ES-I3 (cell line): ENCODE measurements at regions not wholly inside any gene's neighbourhood (a gene's known extent, or its start where the extent isn't known, plus 50 kb on each side); places are given as distances from the start of the nearest gene placed in this dataset.

Source experiments
- H3K36me3 ChIP-seq: 2 replicates; pipeline ENCODE4 v1.6.1; 2013; ENCODE audit warnings: mild to moderate bottlenecking, low read length, control low read depth, moderate library complexity; ENCODE audit not compliant: insufficient read depth
- H3K4me1 ChIP-seq: 2 replicates; pipeline ENCODE4 v1.6.1; 2013; ENCODE audit warnings: mild to moderate bottlenecking, control low read depth, low read length; ENCODE audit not compliant: insufficient read depth
- H3K9ac ChIP-seq: 2 replicates; pipeline ENCODE4 v1.6.1; 2013; ENCODE audit warnings: low read depth, mild to moderate bottlenecking, low read length, moderate library complexity
- H3K9me3 ChIP-seq: 2 replicates; pipeline ENCODE4 v1.6.1; 2013; ENCODE audit warnings: mild to moderate bottlenecking, low read length, moderate library complexity; ENCODE audit not compliant: control insufficient read depth, insufficient read depth

GRCh38 chr7:125383324-125383723, 453.7 kb upstream of the POT1 start:
- H3K36me3 ChIP-seq: no peaks in the 10 kb centered on the region
- no peak overlapping the region for H3K9ac ChIP-seq
- no peaks in the 10 kb centered on the region for H3K4me1 ChIP-seq
- H3K9me3 ChIP-seq: no peaks in the 10 kb centered on the region

DNA sequence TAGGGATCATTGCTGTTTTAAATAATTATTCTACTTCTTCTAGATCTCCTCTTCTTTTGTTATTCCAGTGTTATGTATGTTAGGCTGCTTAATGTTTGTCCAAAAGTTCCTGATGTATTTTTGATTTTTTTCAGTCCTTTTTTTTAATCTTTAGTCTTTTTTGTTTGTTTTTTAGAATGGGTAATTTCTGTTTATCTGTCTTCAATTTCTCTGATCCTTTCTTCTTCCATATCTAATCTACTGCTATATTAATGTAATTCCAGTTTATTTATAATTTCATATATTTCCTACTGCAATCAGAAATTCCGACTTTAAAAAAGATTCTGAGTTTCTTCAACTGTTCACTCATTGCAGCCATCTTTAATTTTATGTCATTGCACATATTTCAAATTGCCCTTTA, 452.8 kb upstream of the POT1 start:
- H3K36me3 ChIP-seq: no peaks in the 10 kb centered on the region
- H3K9ac ChIP-seq: no peak overlapping the region
- no peaks in the 10 kb centered on the region for H3K4me1 ChIP-seq
- H3K9me3 ChIP-seq: no peaks in the 10 kb centered on the region

- Histone ChIP-seq H3K4me1 (no peaks in the 10 kb centered on the region), H3K9me3 (no peaks in the 10 kb centered on the region), H3K36me3 (no peaks in the 10 kb centered on the region), H3K9ac (no peak overlapping the region)
Measured at GRCh38 chr7:125375942-125376341, 446.3 kb upstream of the POT1 start.

DNA sequence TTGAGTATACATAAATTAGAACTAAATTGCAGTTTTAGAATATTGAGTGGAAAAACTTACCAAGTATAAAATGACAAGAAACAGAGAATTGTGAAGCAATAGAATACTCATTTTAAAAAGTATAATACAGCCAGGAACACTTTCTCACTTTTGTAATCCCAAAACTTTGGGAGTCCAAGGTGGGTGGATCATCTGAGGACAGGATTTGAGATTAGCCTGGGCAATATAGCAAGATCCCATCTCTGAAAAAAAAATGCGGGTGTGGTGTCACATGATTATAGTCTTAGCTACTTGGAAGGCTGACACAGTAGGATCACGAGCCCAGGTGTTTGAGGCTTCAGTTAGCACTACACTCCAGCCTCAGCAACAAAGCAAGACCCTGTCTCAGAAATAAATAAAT, 440.9 kb upstream of the POT1 start:
- no peaks in the 10 kb centered on the region for H3K4me1 ChIP-seq
- no peak overlapping the region for H3K9ac ChIP-seq
- no peaks in the 10 kb centered on the region for H3K36me3 ChIP-seq
- no peaks in the 10 kb centered on the region; the same call in 1 of the 2 replicates for H3K9me3 ChIP-seq

- Histone ChIP-seq H3K4me1 (no peaks in the 10 kb centered on the region), H3K9ac (no peak overlapping the region), H3K36me3 (no peaks in the 10 kb centered on the region), H3K9me3 (no peaks in the 10 kb centered on the region)
Measured at GRCh38 chr7:125363873-125364272, 434.2 kb upstream of the POT1 start.

- H3K4me1 ChIP-seq: no peaks in the 10 kb centered on the region
- H3K36me3 ChIP-seq: no peaks in the 10 kb centered on the region
- no peaks in the 10 kb centered on the region for H3K9me3 ChIP-seq
- no peak overlapping the region for H3K9ac ChIP-seq
Measured at GRCh38 chr7:125358551-125359167, 429.0 kb upstream of the POT1 start.

DNA sequence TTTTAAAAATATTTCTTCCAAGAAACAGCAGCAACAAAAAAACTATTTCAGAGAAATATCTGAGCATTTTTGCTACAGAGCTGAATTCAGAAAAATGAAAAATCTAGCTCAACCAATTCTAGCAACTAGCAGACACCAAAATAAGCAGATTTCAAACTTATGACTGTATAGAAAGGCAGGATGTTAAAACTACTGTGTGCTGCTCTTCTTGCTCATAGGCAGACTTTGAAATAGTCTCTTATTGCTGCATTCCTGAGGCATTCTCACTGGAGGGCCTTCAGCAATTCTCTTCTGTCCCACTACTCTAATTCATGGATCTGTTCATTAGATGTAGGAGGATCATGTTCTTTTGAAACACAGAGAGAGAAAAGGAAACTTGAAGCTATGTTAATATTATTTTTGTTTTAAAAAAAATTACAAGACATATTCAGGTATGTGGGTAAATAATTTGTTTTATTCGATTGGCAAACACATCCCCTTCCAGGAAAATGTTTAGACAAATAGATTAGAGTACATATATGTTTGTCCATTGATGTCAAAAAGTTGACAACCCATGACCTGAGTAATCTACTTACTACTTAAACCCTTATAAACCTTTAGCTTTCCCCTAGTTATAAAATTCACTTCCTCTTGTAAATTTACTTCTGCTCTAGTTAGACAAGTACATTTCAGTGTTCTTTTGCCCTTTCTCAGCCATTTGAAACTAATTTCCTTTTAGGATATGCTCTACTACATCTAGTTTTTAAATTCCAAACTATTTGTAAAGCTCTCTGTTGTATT, 428.2 kb upstream of the POT1 start:
- Histone ChIP-seq H3K36me3 (no peaks in the 10 kb centered on the region), H3K9ac (no peak overlapping the region), H3K4me1 (no peaks in the 10 kb centered on the region), H3K9me3 (no peaks in the 10 kb centered on the region)

GRCh38 chr7:125355899-125356298, 426.3 kb upstream of the POT1 start:
- Histone ChIP-seq H3K4me1 (no peaks in the 10 kb centered on the region), H3K9ac (no peak overlapping the region), H3K36me3 (no peaks in the 10 kb centered on the region), H3K9me3 (no peaks in the 10 kb centered on the region)

GRCh38 chr7:125347269-125347668, 417.6 kb upstream of the POT1 start:
- Histone ChIP-seq H3K4me1 (no peaks in the 10 kb centered on the region), H3K9me3 (no peaks in the 10 kb centered on the region), H3K36me3 (no peaks in the 10 kb centered on the region), H3K9ac (no peak overlapping the region)

DNA sequence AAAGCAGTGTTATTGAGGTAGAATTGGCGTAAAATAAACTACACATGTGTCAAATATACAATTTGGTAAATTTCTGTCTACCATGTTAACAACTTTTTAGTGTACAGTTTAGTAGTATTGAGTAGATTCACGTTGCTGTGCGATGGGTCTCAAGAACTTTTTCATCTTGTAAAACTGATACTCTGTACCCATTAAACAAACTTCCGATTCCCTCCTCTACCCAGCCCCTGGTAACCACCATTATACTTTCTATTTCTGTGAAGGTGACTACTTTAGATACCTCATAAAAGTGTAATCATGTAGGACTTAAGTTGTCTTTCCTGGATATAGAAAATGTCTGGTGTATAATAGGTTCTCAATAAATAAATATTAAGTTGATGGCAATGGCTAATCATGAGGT, 408.5 kb upstream of the POT1 start:
- H3K9me3 ChIP-seq: no peaks in the 10 kb centered on the region
- H3K36me3 ChIP-seq: no peaks in the 10 kb centered on the region
- H3K9ac ChIP-seq: no peak overlapping the region
- H3K4me1 ChIP-seq: peaks cover 5% of the 10 kb centered on the region; the same call in 1 of the 2 replicates

DNA sequence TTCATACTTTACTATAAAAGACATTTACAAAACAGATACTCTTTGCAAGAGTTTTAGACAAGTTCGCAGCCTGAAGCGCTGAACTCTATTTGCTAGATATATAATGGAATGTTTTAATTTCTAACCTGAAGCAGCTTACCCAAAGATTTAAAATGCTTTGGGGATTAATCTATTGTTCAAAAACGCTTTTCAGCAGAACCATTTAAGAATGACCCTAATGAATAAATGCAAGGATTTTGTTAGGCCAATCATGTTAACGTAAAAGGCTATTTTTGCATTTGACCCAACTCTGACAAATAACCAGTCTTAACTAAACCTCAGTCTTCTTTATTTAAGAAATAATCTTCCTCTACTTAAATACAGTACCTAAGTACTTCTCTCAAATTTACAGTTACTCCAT, 406.7 kb upstream of the POT1 start:
- H3K36me3 ChIP-seq: no peaks in the 10 kb centered on the region
- H3K9me3 ChIP-seq: no peaks in the 10 kb centered on the region
- H3K4me1 ChIP-seq: peaks cover 5% of the 10 kb centered on the region; the same call in 1 of the 2 replicates
- no peak overlapping the region for H3K9ac ChIP-seq

- H3K9me3 ChIP-seq: no peaks in the 10 kb centered on the region
- no peak overlapping the region for H3K9ac ChIP-seq
- H3K36me3 ChIP-seq: no peaks in the 10 kb centered on the region
- H3K4me1 ChIP-seq: no peaks in the 10 kb centered on the region
Measured at GRCh38 chr7:125326666-125327255, 397.1 kb upstream of the POT1 start.

- H3K36me3 ChIP-seq: no peaks in the 10 kb centered on the region
- no peak overlapping the region for H3K9ac ChIP-seq
- H3K9me3 ChIP-seq: peaks cover 10% of the 10 kb centered on the region
- peaks cover 10% of the 10 kb centered on the region for H3K4me1 ChIP-seq
Measured at GRCh38 chr7:125316466-125316865, 386.8 kb upstream of the POT1 start.

GRCh38 chr7:125299003-125299765, 369.6 kb upstream of the POT1 start:
- no peak overlapping the region for H3K9ac ChIP-seq
- H3K9me3 ChIP-seq: no peaks in the 10 kb centered on the region
- H3K4me1 ChIP-seq: no peaks in the 10 kb centered on the region
- no peaks in the 10 kb centered on the region for H3K36me3 ChIP-seq
